ENCODE measurements at regions not wholly inside any gene's neighbourhood (a gene's known extent, or its start where the extent isn't known, plus 50 kb on each side); places are given as distances from the start of the nearest gene placed in this dataset.

DNA sequence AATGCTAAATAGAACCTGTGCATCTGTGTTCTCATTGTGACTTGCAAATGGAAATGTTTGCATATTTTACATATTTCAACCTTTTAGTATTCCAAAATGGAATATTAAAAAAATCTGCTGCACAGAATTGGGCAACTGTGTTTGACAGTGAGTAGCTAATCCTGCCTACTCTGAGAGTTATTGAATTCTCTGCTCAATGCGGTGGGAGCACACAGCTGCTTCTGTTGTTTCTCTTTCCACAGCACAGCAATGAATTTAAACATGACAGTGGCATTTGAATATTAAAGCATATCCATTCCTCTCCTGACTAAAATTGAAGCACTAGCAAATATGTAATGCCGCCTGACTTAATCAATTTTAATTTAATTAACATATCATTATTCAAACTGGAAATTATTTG lies 366.6 kb downstream of the GASK1B start:
- TF ChIP-seq, protein P1, sequence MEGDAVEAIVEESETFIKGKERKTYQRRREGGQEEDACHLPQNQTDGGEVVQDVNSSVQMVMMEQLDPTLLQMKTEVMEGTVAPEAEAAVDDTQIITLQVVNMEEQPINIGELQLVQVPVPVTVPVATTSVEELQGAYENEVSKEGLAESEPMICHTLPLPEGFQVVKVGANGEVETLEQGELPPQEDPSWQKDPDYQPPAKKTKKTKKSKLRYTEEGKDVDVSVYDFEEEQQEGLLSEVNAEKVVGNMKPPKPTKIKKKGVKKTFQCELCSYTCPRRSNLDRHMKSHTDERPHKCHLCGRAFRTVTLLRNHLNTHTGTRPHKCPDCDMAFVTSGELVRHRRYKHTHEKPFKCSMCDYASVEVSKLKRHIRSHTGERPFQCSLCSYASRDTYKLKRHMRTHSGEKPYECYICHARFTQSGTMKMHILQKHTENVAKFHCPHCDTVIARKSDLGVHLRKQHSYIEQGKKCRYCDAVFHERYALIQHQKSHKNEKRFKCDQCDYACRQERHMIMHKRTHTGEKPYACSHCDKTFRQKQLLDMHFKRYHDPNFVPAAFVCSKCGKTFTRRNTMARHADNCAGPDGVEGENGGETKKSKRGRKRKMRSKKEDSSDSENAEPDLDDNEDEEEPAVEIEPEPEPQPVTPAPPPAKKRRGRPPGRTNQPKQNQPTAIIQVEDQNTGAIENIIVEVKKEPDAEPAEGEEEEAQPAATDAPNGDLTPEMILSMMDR (IDR thresholded peaks at IDR 0.05): no peak
- H3K36me3 ChIP-seq (ENCODE audit: control insufficient read depth, insufficient read depth, low read length): no peaks in the 10 kb centered on the region
- H3K27ac Mint-ChIP-seq: no peak overlapping the region
- no peak overlapping the region for H3K4me3 ChIP-seq (ENCODE audit: low read length)
- H3K27me3 ChIP-seq (ENCODE audit: control insufficient read depth, insufficient read depth, low read length): no peaks in the 10 kb centered on the region
- H3K4me1 Mint-ChIP-seq: no peaks in the 10 kb centered on the region
- H3K9me3 ChIP-seq (ENCODE audit: control insufficient read depth, insufficient read depth, low read length): no peaks in the 10 kb centered on the region
- ATAC-seq (no peak), DNase-seq (no peak)
- H3K27me3 Mint-ChIP-seq (ENCODE audit: low read depth in 2 of 2): no peaks in the 10 kb centered on the region
- no peaks in the 10 kb centered on the region for H3K36me3 Mint-ChIP-seq
- H3K27ac ChIP-seq (ENCODE audit: low read length): no peak overlapping the region
- intact Hi-C loops (cut with micrococcal nuclease): no loop called here
- no peaks in the 10 kb centered on the region for H3K4me1 ChIP-seq (ENCODE audit: control insufficient read depth, insufficient read depth, low read length)
- H3K9me3 Mint-ChIP-seq: peaks cover 6 to 16% of the 10 kb centered on the region in 2 donors
- no peak overlapping the region for H3K4me3 Mint-ChIP-seq
- 93% methylated on average over 1 of the region's 2 CpGs for WGBS (ENCODE audit: insufficient coverage)

DNA sequence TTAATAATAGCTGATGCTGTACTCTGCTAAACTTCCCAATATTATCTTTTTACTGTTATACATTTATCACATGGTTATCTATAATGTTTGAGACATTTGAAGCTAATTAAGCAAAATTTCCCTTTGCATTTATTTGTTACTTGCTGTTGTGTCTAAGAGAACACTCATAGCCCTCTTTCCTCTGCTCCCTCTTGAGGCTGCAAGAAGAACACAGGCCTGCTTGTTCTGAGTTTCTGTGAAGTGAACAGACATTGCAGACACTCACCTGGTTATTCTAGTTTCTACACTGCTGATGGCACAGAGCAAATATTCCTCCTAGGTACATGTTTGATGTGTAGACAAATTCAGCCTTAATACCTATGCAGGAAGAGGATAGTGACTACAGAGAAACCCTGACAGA lies 367.8 kb downstream of the GASK1B start:
- Histone ChIP-seq H3K36me3 (ENCODE audit: control insufficient read depth, insufficient read depth, low read length) (no peaks in the 10 kb centered on the region), H3K27ac (ENCODE audit: low read length) (no peak overlapping the region), H3K9me3 (ENCODE audit: control insufficient read depth, insufficient read depth, low read length) (no peaks in the 10 kb centered on the region), H3K27me3 (ENCODE audit: control insufficient read depth, insufficient read depth, low read length) (no peaks in the 10 kb centered on the region), H3K4me3 (ENCODE audit: low read length) (no peak overlapping the region), H3K4me1 (ENCODE audit: control insufficient read depth, insufficient read depth, low read length) (no peaks in the 10 kb centered on the region)
- Mint-ChIP-seq H3K27me3 (ENCODE audit: low read depth in 2 of 2) (no peaks in the 10 kb centered on the region), H3K4me1 (no peaks in the 10 kb centered on the region), H3K4me3 (no peak overlapping the region), H3K27ac (no peak overlapping the region), H3K9me3 (peaks cover 11 to 20% of the 10 kb centered on the region in 2 donors), H3K36me3 (no peaks in the 10 kb centered on the region)
- no peak for DNase-seq
- TF ChIP-seq, protein P1 (IDR thresholded peaks at IDR 0.05): no peak
- ATAC-seq: no peak
- intact Hi-C loops (cut with micrococcal nuclease): no loop called here

DNA sequence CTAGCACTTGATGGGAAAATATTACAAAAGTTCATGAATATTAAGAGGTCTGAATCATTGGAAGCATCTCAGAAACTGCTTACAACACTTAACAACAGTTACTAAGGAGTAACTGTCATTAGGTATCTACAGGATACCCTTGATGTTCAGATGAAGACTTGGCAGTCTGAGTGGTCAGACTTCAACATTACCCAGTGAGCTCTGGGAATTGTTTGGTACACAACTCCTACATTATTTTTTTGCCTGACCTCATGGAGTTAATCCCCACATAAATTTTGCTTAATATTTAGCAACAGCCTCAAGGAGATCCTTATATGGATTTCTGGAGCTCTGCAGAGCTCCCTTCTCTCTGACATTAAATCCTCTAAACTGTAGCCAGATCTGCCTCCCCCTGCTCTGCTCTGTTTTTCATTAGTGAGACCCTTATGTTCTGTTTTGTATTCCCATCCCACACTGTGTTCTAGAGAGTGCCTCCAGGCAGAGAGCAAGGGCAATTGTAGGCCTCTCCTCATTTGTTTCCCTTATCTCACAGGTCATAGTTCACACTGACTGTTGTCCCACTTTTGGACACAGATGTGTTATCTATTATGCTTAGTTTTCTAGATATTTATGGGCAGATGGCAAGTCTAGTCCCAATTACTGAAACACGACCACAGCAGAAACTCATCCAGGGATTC lies 368.8 kb downstream of the GASK1B start:
- Mint-ChIP-seq H3K4me3 (no peak overlapping the region), H3K36me3 (no peaks in the 10 kb centered on the region), H3K4me1 (no peaks in the 10 kb centered on the region), H3K27me3 (ENCODE audit: low read depth in 2 of 2) (no peaks in the 10 kb centered on the region), H3K9me3 (peaks cover 12 to 24% of the 10 kb centered on the region in 2 donors), H3K27ac (no peak overlapping the region)
- no peaks in the 10 kb centered on the region for H3K4me1 ChIP-seq (ENCODE audit: control insufficient read depth, insufficient read depth, low read length)
- no peak overlapping the region for H3K4me3 ChIP-seq (ENCODE audit: low read length)
- H3K27me3 ChIP-seq (ENCODE audit: control insufficient read depth, insufficient read depth, low read length): no peaks in the 10 kb centered on the region
- no peak for ATAC-seq
- DNase-seq: no peak
- no CpG with 5 or more reads among the region's 1 CpG for WGBS (ENCODE audit: insufficient coverage)
- TF ChIP-seq, protein P1 (IDR thresholded peaks at IDR 0.05): no peak
- no peaks in the 10 kb centered on the region for H3K36me3 ChIP-seq (ENCODE audit: control insufficient read depth, insufficient read depth, low read length)
- no peak overlapping the region for H3K27ac ChIP-seq (ENCODE audit: low read length)
- no peaks in the 10 kb centered on the region for H3K9me3 ChIP-seq (ENCODE audit: control insufficient read depth, insufficient read depth, low read length)
- intact Hi-C loops (cut with micrococcal nuclease): no loop called here

DNA sequence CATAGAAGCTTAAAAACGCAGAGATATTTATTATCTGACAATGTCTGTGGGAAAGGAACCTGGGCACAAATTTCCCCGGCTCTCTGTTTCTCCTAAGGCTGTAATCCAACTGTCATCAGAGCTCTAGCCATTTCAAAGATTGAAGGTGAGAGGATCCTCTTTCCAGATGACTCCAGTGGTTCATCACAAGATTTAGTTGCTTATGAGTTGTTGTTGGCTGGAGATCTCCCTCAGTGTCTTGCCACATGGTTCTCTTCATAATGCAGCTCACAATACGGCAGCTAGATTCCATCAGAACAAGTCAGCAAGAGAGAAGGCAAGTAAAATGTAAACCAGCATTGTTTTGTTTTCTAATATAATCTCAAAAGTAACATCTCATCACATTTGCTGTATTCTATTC lies 369.4 kb downstream of the GASK1B start:
- DNase-seq (no peak), ATAC-seq (no peak)
- no peaks in the 10 kb centered on the region for H3K36me3 ChIP-seq (ENCODE audit: control insufficient read depth, insufficient read depth, low read length)
- H3K4me3 ChIP-seq (ENCODE audit: low read length): no peak overlapping the region
- no peaks in the 10 kb centered on the region for H3K36me3 Mint-ChIP-seq
- no peaks in the 10 kb centered on the region for H3K9me3 ChIP-seq (ENCODE audit: control insufficient read depth, insufficient read depth, low read length)
- 77% methylated on average over 2 of the region's 3 CpGs for WGBS (ENCODE audit: insufficient coverage)
- intact Hi-C loops (cut with micrococcal nuclease): no loop called here
- no peaks in the 10 kb centered on the region for H3K4me1 Mint-ChIP-seq
- H3K27me3 ChIP-seq (ENCODE audit: control insufficient read depth, insufficient read depth, low read length): no peaks in the 10 kb centered on the region
- H3K27me3 Mint-ChIP-seq (ENCODE audit: low read depth in 2 of 2): no peaks in the 10 kb centered on the region
- TF ChIP-seq, protein P1 (IDR thresholded peaks at IDR 0.05): no peak
- no peaks in the 10 kb centered on the region for H3K4me1 ChIP-seq (ENCODE audit: control insufficient read depth, insufficient read depth, low read length)
- no peak overlapping the region for H3K27ac ChIP-seq (ENCODE audit: low read length)
- H3K9me3 Mint-ChIP-seq: peaks cover 13 to 23% of the 10 kb centered on the region in 2 donors
- H3K27ac Mint-ChIP-seq: no peak overlapping the region
- H3K4me3 Mint-ChIP-seq: no peak overlapping the region
